ENCODE measurements at regions not wholly inside any gene's neighbourhood (a gene's known extent, or its start where the extent isn't known, plus 50 kb on each side); places are given as distances from the start of the nearest gene placed in this dataset.

DNA sequence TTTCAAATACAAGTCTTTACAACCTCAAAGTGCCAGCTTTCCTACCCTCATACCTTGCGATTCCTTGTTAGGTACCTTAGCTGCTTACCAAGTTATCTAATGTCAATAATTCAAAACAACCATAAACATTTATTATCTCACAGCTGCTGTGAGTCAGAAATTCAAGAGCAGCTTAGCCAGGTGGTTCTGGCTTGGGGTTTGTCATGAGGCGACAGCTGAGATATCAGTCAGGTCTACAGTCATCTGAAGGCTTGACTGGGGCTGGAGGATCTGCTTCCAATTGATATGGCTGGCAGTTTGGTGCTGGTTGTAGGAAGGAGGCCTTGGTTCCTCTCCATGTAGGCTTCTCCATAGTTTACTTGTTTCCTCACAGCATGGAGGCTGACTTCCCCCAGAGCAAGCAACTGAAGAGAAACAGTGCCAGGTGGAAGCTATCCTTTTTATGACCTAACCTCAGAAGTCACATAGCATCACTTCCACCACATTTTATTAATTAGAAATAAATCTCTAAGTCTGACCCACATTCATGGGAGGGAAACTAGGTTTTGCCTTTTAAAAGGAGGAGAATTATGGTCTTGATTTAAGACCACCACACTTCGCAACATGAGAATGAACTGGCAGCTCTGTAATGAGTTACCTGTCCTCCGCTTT, 103.3 kb upstream of the FGGY start:
- TF ChIP-seq SIN3A (IDR thresholded peaks at IDR 0.05; ENCODE audit: borderline replicate concordance, insufficient read depth, low read length) (no peak), TAF1 (IDR thresholded peaks at IDR 0.05; ENCODE audit: borderline replicate concordance, insufficient read depth, low read length) (no peak)

Data from PFSK-1 (cell line).